OCI-LY3 (cell line): ENCODE measurements at regions not wholly inside any gene's neighbourhood (a gene's known extent, or its start where the extent isn't known, plus 50 kb on each side); places are given as distances from the start of the nearest gene placed in this dataset.

Experiments used
- EZH2phosphoT487 ChIP-seq: fragments of 200-600 bp; shearing (Covaris generic); IDR thresholded peaks from 2 replicates; pipeline ENCODE4 v1.6.1; 2018; ENCODE audit warnings: antibody characterized with exemption, mixed run types, low read depth
- TF ChIP-seq, protein P1 (sequence below): fragments of 200-600, 300-600 bp; sonication (generic); IDR thresholded peaks from 2 replicates; pipeline ENCODE4 v1.5.1; 2014; ENCODE audit warnings: antibody characterized with exemption, low read length, low read depth

- TF ChIP-seq, protein P1, sequence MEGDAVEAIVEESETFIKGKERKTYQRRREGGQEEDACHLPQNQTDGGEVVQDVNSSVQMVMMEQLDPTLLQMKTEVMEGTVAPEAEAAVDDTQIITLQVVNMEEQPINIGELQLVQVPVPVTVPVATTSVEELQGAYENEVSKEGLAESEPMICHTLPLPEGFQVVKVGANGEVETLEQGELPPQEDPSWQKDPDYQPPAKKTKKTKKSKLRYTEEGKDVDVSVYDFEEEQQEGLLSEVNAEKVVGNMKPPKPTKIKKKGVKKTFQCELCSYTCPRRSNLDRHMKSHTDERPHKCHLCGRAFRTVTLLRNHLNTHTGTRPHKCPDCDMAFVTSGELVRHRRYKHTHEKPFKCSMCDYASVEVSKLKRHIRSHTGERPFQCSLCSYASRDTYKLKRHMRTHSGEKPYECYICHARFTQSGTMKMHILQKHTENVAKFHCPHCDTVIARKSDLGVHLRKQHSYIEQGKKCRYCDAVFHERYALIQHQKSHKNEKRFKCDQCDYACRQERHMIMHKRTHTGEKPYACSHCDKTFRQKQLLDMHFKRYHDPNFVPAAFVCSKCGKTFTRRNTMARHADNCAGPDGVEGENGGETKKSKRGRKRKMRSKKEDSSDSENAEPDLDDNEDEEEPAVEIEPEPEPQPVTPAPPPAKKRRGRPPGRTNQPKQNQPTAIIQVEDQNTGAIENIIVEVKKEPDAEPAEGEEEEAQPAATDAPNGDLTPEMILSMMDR = no peak
- TF ChIP-seq EZH2phosphoT487 = no peak
Observed at GRCh38 chr2:105962221-105962620, 217.5 kb downstream of the NCK2 start.
